ENCODE measurements at regions not wholly inside any gene's neighbourhood (a gene's known extent, or its start where the extent isn't known, plus 50 kb on each side); places are given as distances from the start of the nearest gene placed in this dataset.
"Not testable (repeated sequence)": the region's sequence is repeated elsewhere in the genome, so short reads cannot be mapped to it uniquely, and the experiment has no call there.

DNA sequence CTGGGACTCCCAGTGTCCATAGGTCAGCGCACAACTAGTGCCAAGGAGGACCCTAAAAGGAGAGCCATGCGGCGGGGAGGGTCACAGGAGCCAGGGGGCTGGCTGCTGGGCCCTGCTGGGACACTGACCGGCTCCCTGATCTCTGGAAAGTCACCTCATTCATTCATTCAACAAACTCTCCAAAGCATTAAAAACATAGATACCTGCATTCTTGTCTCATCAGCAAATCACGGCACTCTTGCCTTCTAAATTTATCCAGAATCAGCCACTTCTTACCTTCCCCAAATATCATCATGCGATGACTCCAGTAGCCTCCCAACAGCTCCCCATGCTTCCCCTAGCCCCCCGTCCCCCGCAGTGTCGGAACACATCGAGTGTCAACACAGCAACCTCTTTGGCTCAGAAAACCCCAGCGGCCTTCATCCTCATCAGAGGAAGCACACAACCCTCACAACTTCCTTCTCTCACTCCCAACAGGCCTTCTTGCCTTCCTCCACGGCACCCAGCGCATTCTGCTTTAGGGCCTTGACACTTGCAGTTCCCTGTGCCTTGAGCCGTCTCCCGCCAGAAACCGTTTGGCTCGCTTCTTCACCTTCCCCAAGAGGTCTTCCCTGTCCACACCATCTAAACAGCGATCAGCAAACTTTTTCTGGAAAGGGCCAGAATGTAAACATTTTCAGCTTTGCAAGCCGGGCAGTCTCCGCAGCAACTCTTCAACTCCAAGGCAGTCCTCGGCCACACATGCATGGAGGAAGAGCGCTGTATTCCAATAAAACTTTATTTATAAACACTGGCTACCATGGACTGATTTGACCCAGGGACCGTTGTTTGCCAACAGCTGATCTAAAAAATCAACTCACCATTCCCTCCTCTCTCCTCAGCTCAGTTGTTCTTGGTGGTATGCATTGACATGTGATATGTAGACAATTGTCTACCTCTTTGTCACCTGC lies 119.5 kb upstream of the TNRC6C start:
- Mint-ChIP-seq H3K4me1 (peaks cover 52% of the 10 kb centered on the region), H3K4me3 (no peak overlapping the region), H3K27ac (ENCODE audit: low read depth) (no peak overlapping the region), H3K27me3 (no peaks in the 10 kb centered on the region), H3K36me3 (ENCODE audit: insufficient read depth) (peaks cover 5% of the 10 kb centered on the region), H3K9me3 (no peaks in the 10 kb centered on the region)
- ATAC-seq (replicated peaks; ENCODE audit: extremely low read depth, poor library complexity, severe bottlenecking) (no peak), DNase-seq (ENCODE audit: low spot score in 2 of 2) (no peak)

DNA sequence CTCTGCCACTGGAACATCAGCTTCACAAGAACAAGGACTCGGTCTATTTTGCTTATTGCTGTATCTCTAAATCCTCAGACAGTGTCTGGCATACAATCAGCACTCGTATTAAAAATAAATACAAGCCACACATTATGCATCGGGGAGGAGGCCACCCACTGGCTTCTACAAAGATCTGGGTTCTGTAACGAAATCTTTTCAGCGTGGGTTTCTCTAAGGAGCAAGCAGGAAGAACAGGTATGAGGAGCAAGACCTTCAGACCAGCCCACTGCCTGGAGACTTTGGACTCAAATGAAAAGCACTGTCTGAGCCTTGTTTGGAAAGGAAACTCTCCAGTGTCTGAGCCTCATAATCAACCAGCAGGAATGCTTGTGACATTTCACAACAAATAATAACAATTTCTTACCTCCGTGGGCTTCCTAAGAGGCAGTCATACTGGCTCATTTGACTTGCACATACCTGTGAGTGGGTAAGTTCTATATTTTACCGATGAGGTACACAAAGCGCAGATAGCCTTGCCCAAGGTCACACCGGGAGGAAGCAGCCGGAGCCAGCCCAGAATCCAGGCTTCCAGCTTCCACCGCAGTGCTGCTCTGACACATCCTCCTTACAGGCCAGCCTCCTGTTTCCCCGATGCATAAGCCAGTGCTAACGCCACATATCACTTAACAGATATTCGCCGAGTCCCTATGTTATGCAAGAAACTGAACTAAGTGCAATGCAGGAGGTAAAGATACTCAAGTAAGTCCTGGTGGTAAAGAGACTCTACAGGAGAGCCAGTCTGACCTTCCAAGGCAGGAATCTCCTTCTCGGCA lies 118.6 kb upstream of the TNRC6C start:
- Mint-ChIP-seq H3K27ac (ENCODE audit: low read depth) (no peak overlapping the region), H3K4me1 (peaks cover 52% of the 10 kb centered on the region)

DNA sequence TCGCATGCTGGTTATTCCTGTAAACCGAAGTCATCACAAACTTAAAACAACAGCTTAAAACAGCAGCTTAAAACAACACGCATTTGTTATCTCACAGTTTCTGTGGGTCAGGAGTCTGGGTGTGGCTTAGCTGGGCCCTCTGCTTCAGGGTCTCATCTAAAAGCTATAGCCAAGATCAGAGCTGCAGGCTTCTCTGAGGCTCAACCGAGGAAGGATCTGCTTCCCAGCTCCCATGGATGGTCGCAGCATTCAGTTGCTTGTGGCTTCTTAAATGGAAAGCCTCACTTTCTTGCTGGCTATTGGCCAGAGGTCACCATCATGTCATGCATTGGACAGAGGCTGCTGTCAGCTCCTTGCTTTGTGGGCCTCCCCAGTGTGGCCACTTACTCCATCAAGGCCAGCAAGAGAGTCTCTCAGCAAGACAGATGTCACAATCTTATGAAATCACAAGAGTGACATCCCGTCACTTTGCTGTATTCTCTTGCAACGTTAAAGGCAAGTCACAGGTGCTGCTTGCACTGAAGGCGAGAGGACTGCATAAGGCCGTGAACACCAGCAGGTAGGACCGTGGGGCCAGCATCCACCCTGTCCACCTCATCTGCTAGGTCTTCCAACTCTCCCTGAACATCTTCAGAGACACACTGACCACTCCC lies 117.9 kb upstream of the TNRC6C start:
- DNase-seq (ENCODE audit: low spot score in 2 of 2) (no peak), ATAC-seq (replicated peaks; ENCODE audit: extremely low read depth, poor library complexity, severe bottlenecking) (no peak)
- Mint-ChIP-seq H3K4me3 (no peak overlapping the region), H3K4me1 (peaks cover 51% of the 10 kb centered on the region), H3K36me3 (ENCODE audit: insufficient read depth) (peaks cover 5% of the 10 kb centered on the region), H3K9me3 (no peaks in the 10 kb centered on the region), H3K27me3 (no peaks in the 10 kb centered on the region), H3K27ac (ENCODE audit: low read depth) (no peak overlapping the region)

More for the DNA sequence above, 118.6 kb upstream of the TNRC6C start:
- DNase-seq (ENCODE audit: low spot score in 2 of 2) (no peak), ATAC-seq (replicated peaks; ENCODE audit: extremely low read depth, poor library complexity, severe bottlenecking) (no peak)
- no peaks in the 10 kb centered on the region for H3K27me3 Mint-ChIP-seq
- no peaks in the 10 kb centered on the region for H3K9me3 Mint-ChIP-seq
- peaks cover 5% of the 10 kb centered on the region for H3K36me3 Mint-ChIP-seq (ENCODE audit: insufficient read depth)
- H3K4me3 Mint-ChIP-seq = no peak overlapping the region

DNA sequence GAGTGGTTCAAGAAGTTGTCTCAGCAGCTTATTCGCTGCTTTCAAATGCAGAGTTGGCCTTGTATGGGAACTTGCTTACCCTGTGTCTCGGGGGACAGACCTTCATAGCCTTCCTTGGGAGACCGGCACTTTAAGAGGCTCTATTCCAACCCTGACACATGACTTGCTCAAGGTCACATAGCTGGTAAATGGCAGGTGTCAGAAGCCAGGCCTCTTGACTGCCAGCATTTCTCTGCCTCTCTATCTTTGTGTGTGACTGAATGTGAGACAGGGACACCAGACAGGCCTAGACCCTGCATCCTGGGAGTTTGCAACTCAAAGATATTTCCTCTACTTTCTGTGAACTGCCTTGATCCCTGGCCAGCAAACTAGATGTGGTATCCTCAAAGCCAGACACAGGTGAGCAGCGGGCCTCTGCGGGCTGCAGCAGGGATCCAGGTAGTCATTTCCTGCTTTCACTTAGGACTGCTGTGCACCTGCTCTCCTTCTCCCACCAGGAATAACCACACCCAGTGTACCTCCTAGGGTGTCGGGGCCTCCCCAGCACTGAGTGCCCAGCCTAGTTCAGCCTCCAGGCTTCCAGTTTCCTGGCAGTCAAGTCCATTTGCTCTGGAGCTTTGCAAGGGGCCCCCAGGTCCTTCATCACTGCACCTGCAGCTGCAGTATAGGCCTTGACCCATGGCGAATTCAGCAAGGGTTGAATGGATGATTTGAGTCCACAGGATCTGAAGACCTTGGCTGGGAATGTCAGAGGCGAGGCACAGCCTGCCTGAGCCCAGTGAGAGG lies 116.6 kb upstream of the TNRC6C start:
- Mint-ChIP-seq H3K4me1 (peaks cover 62% of the 10 kb centered on the region), H3K9me3 (no peaks in the 10 kb centered on the region), H3K36me3 (ENCODE audit: insufficient read depth) (peaks cover 3% of the 10 kb centered on the region), H3K27me3 (no peaks in the 10 kb centered on the region), H3K4me3 (no peak overlapping the region), H3K27ac (ENCODE audit: low read depth) (peak overlapping the region; percentile 90)
- DNase-seq (ENCODE audit: low spot score in 2 of 2) (no peak), ATAC-seq (replicated peaks; ENCODE audit: extremely low read depth, poor library complexity, severe bottlenecking) (no peak)

DNA sequence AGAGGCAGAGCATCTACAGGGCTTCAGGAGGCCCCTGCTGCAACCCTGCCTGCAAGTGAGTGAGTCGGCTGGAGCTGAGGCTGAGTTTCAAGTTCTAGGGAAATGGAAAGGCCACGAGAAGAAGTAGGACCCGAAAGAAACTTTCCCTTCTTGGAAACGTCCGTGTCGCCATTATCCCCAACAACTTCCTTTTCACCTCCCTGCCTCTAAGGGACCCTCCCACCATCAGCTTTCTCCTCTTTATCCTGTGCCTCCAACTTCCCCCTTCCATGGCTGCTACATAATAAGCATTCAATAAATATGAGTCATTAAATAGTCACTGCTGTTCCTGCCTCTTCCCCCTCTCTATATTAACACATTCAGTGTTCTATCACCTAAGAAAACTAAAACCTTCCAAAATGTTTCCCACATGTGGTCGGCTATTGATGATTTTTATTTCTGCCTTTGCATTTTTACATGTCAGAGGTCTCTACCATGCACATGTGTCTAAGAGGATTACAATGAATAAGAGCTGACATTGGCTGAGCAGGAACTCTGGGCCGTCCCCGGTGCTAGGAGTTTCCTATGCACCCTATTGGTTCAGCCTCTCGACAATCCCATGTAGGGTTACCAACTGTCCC lies 115.9 kb upstream of the TNRC6C start:
- Mint-ChIP-seq H3K9me3 (no peaks in the 10 kb centered on the region), H3K4me1 (peaks cover 62% of the 10 kb centered on the region), H3K36me3 (ENCODE audit: insufficient read depth) (peaks cover 5% of the 10 kb centered on the region), H3K27ac (ENCODE audit: low read depth) (peak overlapping the region; percentile 90), H3K4me3 (peak overlapping the region; percentile 13), H3K27me3 (no peaks in the 10 kb centered on the region)
- no peak for ATAC-seq (replicated peaks; ENCODE audit: extremely low read depth, poor library complexity, severe bottlenecking)
- DNase-seq (ENCODE audit: low spot score in 2 of 2) = no peak

DNA sequence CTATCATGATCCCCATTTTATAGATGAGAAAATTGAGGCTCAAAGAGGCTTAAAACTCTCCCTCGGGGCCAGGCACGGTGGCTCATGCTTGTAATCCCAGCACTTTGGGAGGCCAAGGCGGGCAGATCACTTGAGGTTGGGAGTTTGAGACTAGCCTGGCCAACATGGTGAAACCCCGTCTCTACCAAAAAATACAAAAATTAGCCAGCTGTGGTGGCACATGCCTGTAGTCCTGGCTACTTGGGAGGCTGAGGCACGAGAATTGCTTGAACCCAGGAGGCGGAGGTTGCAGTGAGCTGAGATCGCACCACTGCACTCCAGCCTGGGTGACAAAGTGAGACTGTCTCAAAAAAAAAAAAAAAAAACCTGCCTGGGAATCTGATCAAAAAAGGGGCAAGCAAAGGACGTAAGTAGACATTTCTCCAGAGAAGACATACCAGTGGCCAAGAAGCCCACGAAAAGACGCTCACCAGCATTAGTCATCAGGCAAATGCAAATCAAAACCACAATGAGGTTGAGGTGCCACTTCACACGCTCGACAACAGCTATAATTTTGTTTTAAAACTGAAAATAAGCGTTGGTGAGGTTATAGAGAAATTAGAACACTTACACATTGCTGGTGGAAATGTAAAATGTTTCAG lies 115.1 kb upstream of the TNRC6C start:
- ATAC-seq (replicated peaks; ENCODE audit: extremely low read depth, poor library complexity, severe bottlenecking) = peak; percentile 95
- H3K27me3 Mint-ChIP-seq; H3K9me3 Mint-ChIP-seq; H3K36me3 Mint-ChIP-seq (ENCODE audit: insufficient read depth): not testable (repeated sequence)
- Mint-ChIP-seq H3K4me3 (peak overlapping the region; percentile 63), H3K4me1 (peaks cover 62% of the 10 kb centered on the region), H3K27ac (ENCODE audit: low read depth) (peak overlapping the region; percentile 90)
- DNase-seq (ENCODE audit: low spot score in 2 of 2) = peak in 1 of 2 donors; percentile 74

DNA sequence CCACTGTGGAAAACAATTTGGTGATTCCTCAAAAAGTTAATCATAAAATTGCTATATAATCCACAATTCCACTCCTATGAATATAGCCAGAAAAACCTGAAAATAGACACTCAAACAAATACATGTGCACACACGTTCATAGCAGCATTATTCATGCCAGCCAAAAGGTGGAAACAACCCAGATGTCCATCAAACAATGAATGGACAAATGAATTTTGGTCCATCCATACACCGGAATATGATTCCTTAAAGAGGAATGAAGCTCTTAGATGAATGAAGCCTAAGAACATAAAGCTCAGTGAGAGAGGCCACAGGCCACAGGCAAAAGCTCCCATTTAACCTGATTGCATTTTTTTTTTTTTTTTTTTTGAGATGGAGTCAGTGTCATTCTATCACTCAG lies 114.6 kb upstream of the TNRC6C start:
- Mint-ChIP-seq H3K36me3 (ENCODE audit: insufficient read depth) (peaks cover 5% of the 10 kb centered on the region), H3K27me3 (no peaks in the 10 kb centered on the region), H3K27ac (ENCODE audit: low read depth) (peak overlapping the region; percentile 90), H3K4me3 (peak overlapping the region; percentile 63), H3K9me3 (no peaks in the 10 kb centered on the region), H3K4me1 (peaks cover 57% of the 10 kb centered on the region)
- DNase-seq (ENCODE audit: low spot score in 2 of 2) (no peak), ATAC-seq (replicated peaks; ENCODE audit: extremely low read depth, poor library complexity, severe bottlenecking) (no peak)

DNA sequence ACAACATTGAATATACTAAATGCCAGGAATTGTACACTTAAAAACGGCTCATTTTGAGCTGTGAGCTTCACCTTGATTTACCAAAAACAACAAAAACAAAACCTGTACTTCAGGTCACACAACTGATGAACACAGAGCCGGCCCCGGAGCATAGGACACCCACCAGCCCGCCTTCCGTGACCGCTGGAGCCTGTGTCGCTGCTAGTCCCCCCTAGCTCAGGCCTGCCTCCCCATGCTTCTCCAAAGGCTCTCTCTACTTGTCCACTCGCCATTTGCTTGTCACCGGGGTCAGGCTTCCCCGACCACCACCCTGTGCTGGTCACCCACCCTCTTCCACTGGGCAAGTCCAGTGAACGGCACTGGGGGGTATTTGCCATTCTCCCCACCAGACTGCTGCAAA lies 113.8 kb upstream of the TNRC6C start:
- no peaks in the 10 kb centered on the region for H3K27me3 Mint-ChIP-seq
- DNase-seq (ENCODE audit: low spot score in 2 of 2) (no peak), ATAC-seq (replicated peaks; ENCODE audit: extremely low read depth, poor library complexity, severe bottlenecking) (no peak)
- H3K27ac Mint-ChIP-seq (ENCODE audit: low read depth) = peak overlapping the region; percentile 90
- peaks cover 49% of the 10 kb centered on the region for H3K4me1 Mint-ChIP-seq
- no peaks in the 10 kb centered on the region for H3K9me3 Mint-ChIP-seq
- H3K36me3 Mint-ChIP-seq (ENCODE audit: insufficient read depth) = peaks cover 5% of the 10 kb centered on the region
- H3K4me3 Mint-ChIP-seq = peak overlapping the region; percentile 63

DNA sequence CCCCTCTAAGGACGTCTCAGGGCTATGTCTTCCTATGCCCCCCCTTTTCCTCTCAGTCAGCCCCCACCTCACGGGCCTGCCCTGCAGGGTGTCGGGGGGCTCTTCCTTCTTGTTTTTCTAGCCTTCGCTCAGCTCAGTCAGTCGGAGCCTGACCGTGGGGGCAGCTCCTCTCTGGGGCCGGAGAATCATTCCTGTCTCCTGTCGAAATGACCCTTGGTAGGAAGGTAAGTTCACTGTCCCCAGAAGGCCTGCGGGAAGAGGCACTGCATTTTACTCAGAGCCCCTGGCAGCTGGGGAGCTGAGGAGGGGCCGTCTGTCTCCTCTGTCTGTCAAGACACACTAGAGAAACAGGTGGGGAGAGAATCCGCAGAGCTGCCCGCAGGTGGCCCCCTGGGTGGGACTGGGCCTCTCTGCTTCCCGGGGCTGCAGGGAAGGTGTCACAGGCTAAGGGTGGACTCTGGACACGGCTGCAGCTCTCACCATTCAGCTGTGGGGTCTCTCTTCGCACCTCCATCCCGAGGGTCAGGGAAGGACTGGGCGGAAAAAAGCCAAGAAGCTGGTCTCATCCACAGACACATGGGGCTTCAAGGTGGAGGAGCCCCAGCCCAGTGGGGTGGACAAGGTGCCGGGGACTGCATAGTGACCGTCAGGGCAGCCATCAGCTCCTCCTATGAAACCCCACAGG lies 112.8 kb upstream of the TNRC6C start:
- ATAC-seq (replicated peaks; ENCODE audit: extremely low read depth, poor library complexity, severe bottlenecking) = no peak
- Mint-ChIP-seq H3K4me3 (no peak overlapping the region), H3K36me3 (ENCODE audit: insufficient read depth) (peaks cover 5% of the 10 kb centered on the region), H3K27ac (ENCODE audit: low read depth) (peak overlapping the region; percentile 90), H3K27me3 (no peaks in the 10 kb centered on the region), H3K4me1 (peaks cover 48% of the 10 kb centered on the region), H3K9me3 (no peaks in the 10 kb centered on the region)
- no peak for DNase-seq (ENCODE audit: low spot score in 2 of 2)

DNA sequence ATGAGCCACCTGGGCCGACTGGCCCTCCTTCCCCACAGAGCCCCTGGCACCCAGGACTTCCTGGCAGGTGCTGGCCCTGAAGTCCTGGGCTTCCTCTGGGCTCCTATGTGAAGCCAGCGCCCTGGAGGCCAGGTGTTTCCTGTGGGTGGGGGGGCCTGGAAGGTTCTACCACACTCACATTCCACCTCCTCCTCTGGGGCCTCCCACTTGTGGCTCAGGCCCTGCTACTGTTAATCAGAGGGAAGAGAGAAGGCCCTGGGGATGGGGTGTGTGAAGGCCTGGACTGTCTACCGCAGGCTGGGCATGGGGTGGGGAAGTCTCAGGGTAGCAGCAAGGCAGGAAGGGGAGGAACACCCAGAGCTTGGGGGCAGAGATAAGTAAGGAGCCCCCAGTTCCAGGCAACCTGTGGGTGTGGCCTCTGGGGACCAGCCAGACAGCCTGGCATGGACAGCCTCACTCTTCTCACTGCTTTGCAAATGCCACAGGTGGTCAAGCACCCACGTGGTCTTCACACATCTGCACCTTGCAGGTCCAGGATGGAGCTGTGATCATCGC lies 111.9 kb upstream of the TNRC6C start:
- Mint-ChIP-seq H3K27ac (ENCODE audit: low read depth) (peak overlapping the region; percentile 92), H3K4me3 (peak overlapping the region; percentile 43), H3K4me1 (peaks cover 48% of the 10 kb centered on the region), H3K36me3 (ENCODE audit: insufficient read depth) (peaks cover 5% of the 10 kb centered on the region), H3K27me3 (no peaks in the 10 kb centered on the region), H3K9me3 (no peaks in the 10 kb centered on the region)
- ATAC-seq (replicated peaks; ENCODE audit: extremely low read depth, poor library complexity, severe bottlenecking) (peak; percentile 22), DNase-seq (ENCODE audit: low spot score in 2 of 2) (no peak)
